PC-3 (cell line): ENCODE measurements at regions not wholly inside any gene's neighbourhood (a gene's known extent, or its start where the extent isn't known, plus 50 kb on each side); places are given as distances from the start of the nearest gene placed in this dataset.

Experiments
- EZH2 ChIP-seq: fragments of 300-600 bp; sonication (generic); IDR thresholded peaks from one replicate; pipeline ENCODE4 v1.6.1; 2017; ENCODE audit warnings: antibody characterized with exemption, mild to moderate bottlenecking, low read length; ENCODE audit not compliant: unreplicated experiment
- EZH2phosphoT487 ChIP-seq: fragments of 300-600 bp; sonication (generic); IDR thresholded peaks from 2 replicates; pipeline ENCODE4 v1.6.1; 2018; ENCODE audit warnings: mild to moderate bottlenecking, antibody characterized with exemption, low read length, borderline replicate concordance
- TF ChIP-seq, protein P1 (sequence below): fragments of 300-600 bp; sonication (generic); conservative IDR thresholded peaks from 2 replicates; pipeline ENCODE4 v1.5.1; 2017; ENCODE audit warnings: antibody characterized with exemption, low read depth, mild to moderate bottlenecking, low read length

DNA sequence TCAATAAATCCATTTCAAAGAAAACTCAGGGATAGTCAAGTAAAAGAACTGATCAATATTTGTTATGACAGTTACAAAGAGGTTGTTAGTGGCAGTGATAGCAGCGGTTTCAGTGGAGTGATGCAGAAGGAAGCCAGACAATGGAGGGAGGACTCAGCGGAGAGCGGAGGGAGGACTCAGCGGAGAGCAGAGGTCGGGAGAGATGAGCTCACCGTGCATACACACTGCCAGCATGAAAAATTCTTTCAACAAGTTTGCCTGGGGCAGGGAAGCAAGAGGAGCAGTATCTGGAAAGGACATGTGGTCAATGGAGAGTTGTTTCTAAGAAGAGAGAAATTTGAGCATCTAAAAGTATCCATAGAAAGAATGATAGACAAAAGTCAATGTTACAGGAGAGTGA lies 60.9 kb upstream of the BCL11A start:
- TF ChIP-seq, protein P1, sequence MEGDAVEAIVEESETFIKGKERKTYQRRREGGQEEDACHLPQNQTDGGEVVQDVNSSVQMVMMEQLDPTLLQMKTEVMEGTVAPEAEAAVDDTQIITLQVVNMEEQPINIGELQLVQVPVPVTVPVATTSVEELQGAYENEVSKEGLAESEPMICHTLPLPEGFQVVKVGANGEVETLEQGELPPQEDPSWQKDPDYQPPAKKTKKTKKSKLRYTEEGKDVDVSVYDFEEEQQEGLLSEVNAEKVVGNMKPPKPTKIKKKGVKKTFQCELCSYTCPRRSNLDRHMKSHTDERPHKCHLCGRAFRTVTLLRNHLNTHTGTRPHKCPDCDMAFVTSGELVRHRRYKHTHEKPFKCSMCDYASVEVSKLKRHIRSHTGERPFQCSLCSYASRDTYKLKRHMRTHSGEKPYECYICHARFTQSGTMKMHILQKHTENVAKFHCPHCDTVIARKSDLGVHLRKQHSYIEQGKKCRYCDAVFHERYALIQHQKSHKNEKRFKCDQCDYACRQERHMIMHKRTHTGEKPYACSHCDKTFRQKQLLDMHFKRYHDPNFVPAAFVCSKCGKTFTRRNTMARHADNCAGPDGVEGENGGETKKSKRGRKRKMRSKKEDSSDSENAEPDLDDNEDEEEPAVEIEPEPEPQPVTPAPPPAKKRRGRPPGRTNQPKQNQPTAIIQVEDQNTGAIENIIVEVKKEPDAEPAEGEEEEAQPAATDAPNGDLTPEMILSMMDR = no peak
- TF ChIP-seq EZH2phosphoT487 (no peak), EZH2 (no peak)
